GM23338 (cell line): ENCODE measurements at regions not wholly inside any gene's neighbourhood (a gene's known extent, or its start where the extent isn't known, plus 50 kb on each side); places are given as distances from the start of the nearest gene placed in this dataset.
A peak's percentile ranks its signal among the peaks of the same experiment; 100 is the strongest.

Experiments
- ATAC-seq: fragments of 200-7000 bp; cut with Tn5 transposase; 3 replicates; pipeline ENCODE4 v1.9.1; 2020
- DNase-seq: peaks from one replicate; pipeline ENCODE4 v3.0.0-alpha.2; 2015; ENCODE audit warnings: low spot score
- H2AFZ ChIP-seq: fragments of 200-600 bp; sonication (generic); 2 replicates; pipeline ENCODE4 v1.8.0; 2016; ENCODE audit warnings: antibody characterized with exemption, mild to moderate bottlenecking, moderate library complexity
- H3F3A ChIP-seq: fragments of 200-600 bp; sonication (generic); replicated peaks from 2 replicates; pipeline ENCODE4 v1.8.0; 2017; ENCODE audit warnings: antibody characterized with exemption, mixed run types, low read depth
- H3K27ac ChIP-seq: fragments of 200-600 bp; sonication (generic); 2 replicates; pipeline ENCODE4 v1.6.1; 2016; ENCODE audit warnings: low read depth
- H3K27me3 ChIP-seq: fragments of 200-600 bp; sonication (generic); 2 replicates; pipeline ENCODE4 v1.8.0; 2016; ENCODE audit warnings: mild to moderate bottlenecking, mixed run types, moderate library complexity; ENCODE audit not compliant: insufficient read depth
- H3K36me3 ChIP-seq: fragments of 200-600 bp; sonication (generic); 2 replicates; pipeline ENCODE4 v1.8.0; 2016; ENCODE audit warnings: mild to moderate bottlenecking; ENCODE audit not compliant: insufficient read depth
- H3K4me1 ChIP-seq: fragments of 200-600 bp; sonication (generic); 2 replicates; pipeline ENCODE4 v1.8.0; 2016; ENCODE audit warnings: mild to moderate bottlenecking, moderate library complexity; ENCODE audit not compliant: insufficient read depth
- H3K4me2 ChIP-seq: fragments of 200-600 bp; sonication (generic); 2 replicates; pipeline ENCODE4 v1.7.1; 2017; ENCODE audit warnings: mixed run types
- H3K4me3 ChIP-seq: fragments of 200-600 bp; sonication (generic); 2 replicates; pipeline ENCODE4 v1.6.1; 2016; ENCODE audit warnings: mixed run types
- H3K79me2 ChIP-seq: fragments of 200-600 bp; sonication (generic); replicated peaks from 2 replicates; pipeline ENCODE4 v1.8.0; 2017; ENCODE audit warnings: mild to moderate bottlenecking; ENCODE audit not compliant: insufficient read depth
- H3K9me2 ChIP-seq: fragments of 200-600 bp; sonication (generic); 2 replicates; pipeline ENCODE4 v1.8.0; 2017; ENCODE audit not compliant: insufficient read depth
- H4K20me1 ChIP-seq: fragments of 200-600 bp; sonication (generic); replicated peaks from 2 replicates; pipeline ENCODE4 v1.8.0; 2017; ENCODE audit warnings: mild to moderate bottlenecking; ENCODE audit not compliant: insufficient read depth
- H3K27ac Mint-ChIP-seq: 2 replicates; pipeline ENCODE4 v1.8.0; 2020; ENCODE audit warnings: inconsistent platforms, mild to moderate bottlenecking, moderate library complexity, mixed read lengths
- H3K27me3 Mint-ChIP-seq: 3 replicates; pipeline ENCODE4 v1.8.0; 2022; ENCODE audit warnings: low read depth, mild to moderate bottlenecking, moderate library complexity, mixed read lengths, inconsistent platforms; ENCODE audit not compliant: insufficient read depth, poor library complexity
- H3K36me3 Mint-ChIP-seq: 3 replicates; pipeline ENCODE4 v1.8.0; 2021; ENCODE audit warnings: low read depth, mild to moderate bottlenecking, inconsistent platforms, moderate library complexity, mixed read lengths
- H3K4me1 Mint-ChIP-seq: 3 replicates; pipeline ENCODE4 v1.8.0; 2020; ENCODE audit warnings: mild to moderate bottlenecking, inconsistent platforms, mixed read lengths
- H3K4me3 Mint-ChIP-seq: 3 replicates; pipeline ENCODE4 v1.8.0; 2021; ENCODE audit warnings: moderate library complexity, mild to moderate bottlenecking, inconsistent platforms, mixed read lengths
- H3K9me3 Mint-ChIP-seq: 3 replicates; pipeline ENCODE4 v1.8.0; 2020; ENCODE audit warnings: moderate library complexity, mild to moderate bottlenecking, inconsistent platforms, mixed read lengths
- CREB1 ChIP-seq: fragments of 250-450 bp; sonication (Bioruptor Pico); IDR thresholded peaks from 2 replicates; pipeline ENCODE4 v1.5.0; 2020; ENCODE audit warnings: low read depth, mild to moderate bottlenecking, moderate library complexity
- CTCF ChIP-seq, 2 experiments: fragments of 200-600 bp in 1 of 2; sonication (generic) in 1 of 2; conservative IDR thresholded peaks; 2 replicates each; pipeline versions ENCODE4 v1.5.1 to v1.6.1; 2016 to 2017; ENCODE audit warnings: antibody characterized with exemption in 2 of 2, low read depth in 2 of 2, mild to moderate bottlenecking in 2 of 2, moderate library complexity in 1 of 2
- ETS1 ChIP-seq: IDR thresholded peaks from 2 replicates; pipeline ENCODE4 v1.6.1; 2016; ENCODE audit warnings: antibody characterized with exemption
- EZH2 ChIP-seq: fragments of 200-600 bp; sonication (generic); IDR thresholded peaks from one replicate; pipeline ENCODE4 v1.8.0; 2017; ENCODE audit warnings: antibody characterized with exemption, mild to moderate bottlenecking, low read depth; ENCODE audit not compliant: unreplicated experiment
- EZH2phosphoT487 ChIP-seq: fragments of 200-600 bp; sonication (generic); IDR thresholded peaks from one replicate; pipeline ENCODE4 v1.8.1; 2018; ENCODE audit warnings: antibody characterized with exemption; ENCODE audit not compliant: unreplicated experiment
- JUNB ChIP-seq: IDR thresholded peaks from one replicate; pipeline ENCODE4 v1.6.1; 2016; ENCODE audit warnings: antibody characterized with exemption; ENCODE audit not compliant: unreplicated experiment
- NANOG ChIP-seq: IDR thresholded peaks from 2 replicates; pipeline ENCODE4 v1.6.1; 2016; ENCODE audit warnings: antibody characterized with exemption, borderline replicate concordance
- POLR2AphosphoS5 ChIP-seq: IDR thresholded peaks from 2 replicates; pipeline ENCODE4 v1.6.1; 2016; ENCODE audit warnings: antibody characterized with exemption, low read depth
- REST ChIP-seq: IDR thresholded peaks from one replicate; pipeline ENCODE4 v1.6.1; 2018; ENCODE audit warnings: antibody characterized with exemption; ENCODE audit not compliant: unreplicated experiment
- STAT1 ChIP-seq: IDR thresholded peaks from one replicate; pipeline ENCODE4 v1.6.1; 2016; ENCODE audit warnings: antibody characterized with exemption; ENCODE audit not compliant: unreplicated experiment
- ZNF114 ChIP-seq: fragments of 250-450 bp; sonication (Bioruptor Pico); IDR thresholded peaks from 2 replicates; pipeline ENCODE4 v1.5.0; 2020; ENCODE audit warnings: mild to moderate bottlenecking, moderate library complexity

- TF ChIP-seq CREB1 (CRISPR knock-in tag) (no peak), REST (no peak), EZH2phosphoT487 (no peak), ZNF114 (CRISPR knock-in tag) (no peak), JUNB (no peak), NANOG (no peak), ETS1 (no peak)
These were observed 96.7 kb upstream of the KCNMB2 start (continued) for GRCh38 chr3:178439504-178439903.

GRCh38 chr3:178440043-178440442, 96.2 kb upstream of the KCNMB2 start:
- H3F3A ChIP-seq, result no peaks in the 10 kb centered on the region
- peak overlapping the region; percentile 67 for H3K27ac Mint-ChIP-seq
- no peaks in the 10 kb centered on the region for H3K27me3 Mint-ChIP-seq
- no peak overlapping the region for H3K4me3 Mint-ChIP-seq
- H3K36me3 ChIP-seq, result no peaks in the 10 kb centered on the region
- TF ChIP-seq EZH2phosphoT487, result no peak
- TF ChIP-seq ZNF114 (CRISPR knock-in tag), result no peak
- TF ChIP-seq POLR2AphosphoS5, result no peak
- no peak for TF ChIP-seq EZH2
- TF ChIP-seq CTCF (conservative IDR thresholded peaks at IDR 0.05; ENCODE audit: low read depth in 2 of 2), result no peak
- TF ChIP-seq STAT1, result no peak
- TF ChIP-seq CREB1 (CRISPR knock-in tag), result no peak
- no peak for TF ChIP-seq NANOG
- no peak for TF ChIP-seq ETS1
- no peak for ATAC-seq
- no peaks in the 10 kb centered on the region for H3K9me2 ChIP-seq
- peaks cover 10% of the 10 kb centered on the region; the same call in 1 of the 2 replicates for H3K4me1 ChIP-seq
- no peaks in the 10 kb centered on the region for H3K36me3 Mint-ChIP-seq
- DNase-seq, result no peak
- H3K4me1 Mint-ChIP-seq, result peaks cover 8% of the 10 kb centered on the region
- H3K79me2 ChIP-seq, result no peaks in the 10 kb centered on the region
- H3K27me3 ChIP-seq, result no peaks in the 10 kb centered on the region
- H3K4me3 ChIP-seq, result no peak overlapping the region
- H4K20me1 ChIP-seq, result no peaks in the 10 kb centered on the region
- no peak overlapping the region for H3K4me2 ChIP-seq
- H2AFZ ChIP-seq, result peak overlapping the region; percentile 92; the same call in 1 of the 2 replicates
- H3K9me3 Mint-ChIP-seq, result no peaks in the 10 kb centered on the region
- H3K27ac ChIP-seq, result no peak overlapping the region
